ENCODE measurements at regions not wholly inside any gene's neighbourhood (a gene's known extent, or its start where the extent isn't known, plus 50 kb on each side); places are given as distances from the start of the nearest gene placed in this dataset.

GRCh38 chr3:194077602-194078001 is 58.3 kb upstream of the HES1 start:
- POLR2A ChIA-PET: no interaction called here
- H3K36me3 ChIP-seq (ENCODE audit: control insufficient read depth in 2 of 2, insufficient read depth in 1 of 2, low read length in 2 of 2): no peaks in the 10 kb centered on the region

GRCh38 chr3:194078045-194078821 is 57.7 kb upstream of the HES1 start:
- H3K9me3 ChIP-seq (ENCODE audit: control insufficient read depth, insufficient read depth, low read depth, low read length): no peaks in the 10 kb centered on the region
- no peak overlapping the region for H3K27ac ChIP-seq (ENCODE audit: extremely low read depth, low read depth, low read length)
- H3K36me3 ChIP-seq (ENCODE audit: control insufficient read depth in 2 of 2, insufficient read depth in 1 of 2, low read length in 2 of 2): no peaks in the 10 kb centered on the region
- no peak overlapping the region for H3K4me3 ChIP-seq (ENCODE audit: low read depth, low read length)
- CTCF ChIA-PET: interaction anchor here (0.6 to 1.2 kb wide), 2 partner anchors 40 to 238 kb away, joined by 3 to 4 read pairs; no protein-coding TSS in a partner anchor
- POLR2A ChIA-PET: no interaction called here
- peaks cover 3% of the 10 kb centered on the region for H3K4me1 ChIP-seq (ENCODE audit: control insufficient read depth, insufficient read depth, low read length)
- TF ChIP-seq HOXA7 (CRISPR knock-in tag; IDR thresholded peaks at IDR 0.05; ENCODE audit: borderline replicate concordance) (no peak), ZFP37 (tag by site-specific recombination; IDR thresholded peaks at IDR 0.05) (no peak), ZFHX2 (tag by site-specific recombination; conservative IDR thresholded peaks at IDR 0.05) (0 out of 2 replicates have a peak, but pooled peaks have one; percentile 20), ZNF600 (tag by site-specific recombination; IDR thresholded peaks at IDR 0.05) (no peak), ZNF76 (tag by site-specific recombination; IDR thresholded peaks at IDR 0.05; ENCODE audit: borderline replicate concordance, low read depth) (no peak), ZNF148 (tag by site-specific recombination; IDR thresholded peaks at IDR 0.05; ENCODE audit: borderline replicate concordance) (no peak), ZNF561 (tag by site-specific recombination; IDR thresholded peaks at IDR 0.05; ENCODE audit: borderline replicate concordance) (no peak), ZNF112 (tag by site-specific recombination; IDR thresholded peaks at IDR 0.05) (no peak)

More at GRCh38 chr3:194077602-194078001, 58.3 kb upstream of the HES1 start:
- Histone ChIP-seq H3K4me3 (ENCODE audit: low read depth, low read length) (no peak overlapping the region), H3K27ac (ENCODE audit: extremely low read depth, low read depth, low read length) (no peak overlapping the region), H3K9me3 (ENCODE audit: control insufficient read depth, insufficient read depth, low read depth, low read length) (no peaks in the 10 kb centered on the region), H3K4me1 (ENCODE audit: control insufficient read depth, insufficient read depth, low read length) (peaks cover 3% of the 10 kb centered on the region)
- CTCF ChIA-PET: interaction anchor here (0.6 to 1.2 kb wide), 2 partner anchors 40 to 238 kb away, joined by 3 to 4 read pairs; no protein-coding TSS in a partner anchor
- TF ChIP-seq ZNF366 (tag by site-specific recombination; conservative IDR thresholded peaks at IDR 0.05): peak; percentile 98
- no peak for TF ChIP-seq ZNF585B (tag by site-specific recombination; IDR thresholded peaks at IDR 0.05)
- no peak for TF ChIP-seq ZNF843 (tag by site-specific recombination; IDR thresholded peaks at IDR 0.05)

- H3K27ac ChIP-seq (ENCODE audit: extremely low read depth, low read depth, low read length): no peak overlapping the region
- TF ChIP-seq ZFHX2 (tag by site-specific recombination; conservative IDR thresholded peaks at IDR 0.05) (no peak), MYNN (tag by site-specific recombination; IDR thresholded peaks at IDR 0.05; ENCODE audit: borderline replicate concordance) (no peak), SP7 (tag by site-specific recombination; IDR thresholded peaks at IDR 0.05) (no peak), WT1 (tag by site-specific recombination; IDR thresholded peaks at IDR 0.05) (no peak), ZNF146 (tag by site-specific recombination; IDR thresholded peaks at IDR 0.05) (no peak), ZNF645 (tag by site-specific recombination; IDR thresholded peaks at IDR 0.05) (no peak), ZNF292 (tag by site-specific recombination; IDR thresholded peaks at IDR 0.05; ENCODE audit: borderline replicate concordance, low read depth) (no peak), ZNF169 (tag by site-specific recombination; IDR thresholded peaks at IDR 0.05) (no peak), ZNF560 (tag by site-specific recombination; IDR thresholded peaks at IDR 0.05; ENCODE audit: borderline replicate concordance) (no peak), ZNF211 (tag by site-specific recombination; IDR thresholded peaks at IDR 0.05; ENCODE audit: low read depth) (no peak)
- ChIA-PET CTCF (no interaction called here), POLR2A (no interaction called here)
- peaks cover 3% of the 10 kb centered on the region for H3K4me1 ChIP-seq (ENCODE audit: control insufficient read depth, insufficient read depth, low read length)
- H3K9me3 ChIP-seq (ENCODE audit: control insufficient read depth, insufficient read depth, low read depth, low read length): no peaks in the 10 kb centered on the region
- H3K4me3 ChIP-seq (ENCODE audit: low read depth, low read length): no peak overlapping the region
- H3K36me3 ChIP-seq (ENCODE audit: control insufficient read depth in 2 of 2, insufficient read depth in 1 of 2, low read length in 2 of 2): no peaks in the 10 kb centered on the region
These were observed 56.2 kb upstream of the HES1 start for GRCh38 chr3:194079702-194080172.

Data from HEK293 (cell line).